AG04450 (cell line): ENCODE measurements at regions not wholly inside any gene's neighbourhood (a gene's known extent, or its start where the extent isn't known, plus 50 kb on each side); places are given as distances from the start of the nearest gene placed in this dataset.

Experiments
- CTCF ChIA-PET: fragments of 300-600, 350-600 bp; formaldehyde crosslinking; extraction: SDS; loops from one replicate; lab custom pipeline; 2022; ENCODE audit warnings: antibody characterized with exemption, inconsistent platforms; lab: Charles Lee
- POLR2A ChIA-PET: fragments of 350-600 bp; formaldehyde crosslinking; extraction: SDS; loops from one replicate; lab custom pipeline; 2021; ENCODE audit warnings: antibody characterized with exemption, inconsistent platforms; lab: Yijun Ruan, JAX
- DNase-seq: peaks from one replicate; pipeline ENCODE4 v3.0.0-alpha.2; 2011; ENCODE audit warnings: low read depth, low spot score
- H3K27ac ChIP-seq: one replicate; pipeline ENCODE4 v1.5.1; 2012; ENCODE audit warnings: low read depth, low read length, control low read depth
- H3K27me3 ChIP-seq: one replicate; pipeline ENCODE4 v1.6.0; 2012; ENCODE audit warnings: low read length; ENCODE audit not compliant: control insufficient read depth, insufficient read depth
- H3K4me3 ChIP-seq: 2 replicates; pipeline ENCODE4 v1.5.1; 2011; ENCODE audit warnings: mild to moderate bottlenecking, low read depth, low read length, control low read depth
- H3K9me3 ChIP-seq: 2 replicates; pipeline ENCODE4 v1.5.1; 2012; ENCODE audit warnings: low read length; ENCODE audit not compliant: control insufficient read depth, insufficient read depth
- TF ChIP-seq, protein P1 (sequence below): IDR thresholded peaks from 2 replicates; pipeline ENCODE4 v1.5.1; 2011; ENCODE audit warnings: low read depth, low read length, control low read depth, inconsistent platforms

DNA sequence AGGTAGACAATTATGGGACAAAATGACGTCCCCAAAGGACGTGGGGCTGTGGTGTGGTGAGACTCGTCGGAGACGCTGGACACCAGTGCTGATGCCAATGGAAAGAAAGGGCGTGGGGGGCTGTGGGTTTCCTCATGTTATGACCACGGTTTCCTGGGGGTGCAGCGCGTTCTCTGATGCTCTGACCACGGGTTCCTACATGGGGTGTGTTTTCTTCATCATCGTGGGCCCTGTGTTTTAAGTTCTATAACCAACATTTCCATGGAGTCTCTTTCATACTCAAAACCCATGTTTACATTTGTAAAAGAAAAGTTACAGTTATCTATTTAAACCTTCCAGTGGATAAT lies 141.6 kb downstream of the RTP5 start:
- POLR2A ChIA-PET, result no interaction called here
- no peak for DNase-seq
- CTCF ChIA-PET, result no interaction called here
- Histone ChIP-seq H3K27me3 (peaks cover 10% of the 10 kb centered on the region), H3K9me3 (peaks cover 24% of the 10 kb centered on the region), H3K27ac (no peak overlapping the region), H3K4me3 (no peak overlapping the region)
- TF ChIP-seq, protein P1, sequence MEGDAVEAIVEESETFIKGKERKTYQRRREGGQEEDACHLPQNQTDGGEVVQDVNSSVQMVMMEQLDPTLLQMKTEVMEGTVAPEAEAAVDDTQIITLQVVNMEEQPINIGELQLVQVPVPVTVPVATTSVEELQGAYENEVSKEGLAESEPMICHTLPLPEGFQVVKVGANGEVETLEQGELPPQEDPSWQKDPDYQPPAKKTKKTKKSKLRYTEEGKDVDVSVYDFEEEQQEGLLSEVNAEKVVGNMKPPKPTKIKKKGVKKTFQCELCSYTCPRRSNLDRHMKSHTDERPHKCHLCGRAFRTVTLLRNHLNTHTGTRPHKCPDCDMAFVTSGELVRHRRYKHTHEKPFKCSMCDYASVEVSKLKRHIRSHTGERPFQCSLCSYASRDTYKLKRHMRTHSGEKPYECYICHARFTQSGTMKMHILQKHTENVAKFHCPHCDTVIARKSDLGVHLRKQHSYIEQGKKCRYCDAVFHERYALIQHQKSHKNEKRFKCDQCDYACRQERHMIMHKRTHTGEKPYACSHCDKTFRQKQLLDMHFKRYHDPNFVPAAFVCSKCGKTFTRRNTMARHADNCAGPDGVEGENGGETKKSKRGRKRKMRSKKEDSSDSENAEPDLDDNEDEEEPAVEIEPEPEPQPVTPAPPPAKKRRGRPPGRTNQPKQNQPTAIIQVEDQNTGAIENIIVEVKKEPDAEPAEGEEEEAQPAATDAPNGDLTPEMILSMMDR, result no peak

DNA sequence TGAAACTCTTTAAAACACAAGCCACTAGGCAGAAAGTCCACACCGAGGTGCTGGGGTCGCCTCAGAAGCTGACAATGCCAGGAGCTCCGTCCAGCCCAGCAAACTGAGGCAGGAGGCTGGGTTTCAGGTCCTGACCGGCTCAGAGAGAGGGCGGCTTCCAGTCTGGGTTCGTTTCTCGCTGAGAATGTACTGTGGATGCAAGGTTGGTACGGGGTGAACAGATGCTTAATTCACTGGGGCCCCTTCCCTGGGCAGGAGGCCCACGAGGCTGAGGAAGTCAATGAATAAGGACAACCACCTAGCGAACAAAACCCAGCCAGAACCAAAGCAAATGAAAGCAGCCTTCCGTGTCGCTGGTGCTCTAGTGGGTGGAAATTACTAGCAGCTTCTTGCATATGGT lies 142.0 kb downstream of the RTP5 start:
- peaks cover 20% of the 10 kb centered on the region for H3K9me3 ChIP-seq
- TF ChIP-seq, protein P1, result no peak
- no peak for DNase-seq
- H3K27me3 ChIP-seq, result peaks cover 13% of the 10 kb centered on the region
- CTCF ChIA-PET, result no interaction called here
- no peak overlapping the region for H3K4me3 ChIP-seq
- POLR2A ChIA-PET, result no interaction called here
- H3K27ac ChIP-seq, result no peak overlapping the region

GRCh38 chr2:242011991-242012764 lies 142.6 kb downstream of the RTP5 start:
- Histone ChIP-seq H3K9me3 (peaks cover 19% of the 10 kb centered on the region), H3K27ac (no peak overlapping the region), H3K27me3 (peaks cover 13% of the 10 kb centered on the region), H3K4me3 (no peak overlapping the region)
- DNase-seq, result no peak
- ChIA-PET POLR2A (no interaction called here), CTCF (no interaction called here)
- TF ChIP-seq, protein P1, result no peak

DNA sequence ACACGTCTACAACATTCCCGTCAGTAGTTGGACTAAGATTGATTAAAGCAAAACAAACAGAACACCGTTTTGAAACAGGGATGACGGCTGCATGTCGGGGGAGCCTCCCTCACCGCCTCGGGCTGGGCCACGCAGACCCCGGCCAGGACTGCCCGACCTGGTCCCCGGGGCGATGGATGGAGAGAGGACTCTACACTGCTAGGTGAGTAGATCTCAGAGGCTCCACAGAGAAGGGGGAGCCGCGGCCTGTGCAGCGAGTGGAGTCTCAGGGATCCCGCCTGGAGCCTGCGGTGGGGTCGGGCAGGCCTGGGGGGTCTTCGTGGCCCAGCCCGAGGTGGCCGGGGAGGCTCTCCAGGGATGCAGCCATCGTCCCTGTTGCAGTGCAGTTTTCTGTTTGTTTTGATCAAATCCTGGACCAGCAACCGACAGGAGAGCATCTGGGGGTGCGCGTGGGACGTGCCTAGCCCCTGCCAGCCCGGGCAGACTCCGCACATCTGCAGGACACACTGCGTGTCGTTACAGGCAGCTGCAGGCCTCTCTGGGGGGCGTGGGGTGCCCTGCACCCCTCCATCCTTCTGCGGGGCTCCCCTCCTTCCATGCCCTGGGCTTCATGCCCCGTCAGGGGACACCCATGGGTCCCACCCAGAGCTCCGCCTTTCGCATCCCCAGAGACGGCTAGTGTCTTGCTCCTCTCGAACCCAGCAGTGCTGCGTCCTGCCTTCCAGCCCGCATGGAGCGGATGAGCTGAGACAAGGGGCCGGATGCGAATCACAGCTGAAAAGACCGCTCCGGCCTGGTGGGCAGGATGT lies 143.6 kb downstream of the RTP5 start:
- Histone ChIP-seq H3K27me3 (peaks cover 13% of the 10 kb centered on the region), H3K9me3 (peaks cover 19% of the 10 kb centered on the region), H3K4me3 (no peak overlapping the region), H3K27ac (no peak overlapping the region)
- ChIA-PET CTCF (no interaction called here), POLR2A (no interaction called here)
- TF ChIP-seq, protein P1, result no peak
- DNase-seq, result no peak

- peaks cover 19% of the 10 kb centered on the region for H3K9me3 ChIP-seq
- H3K27ac ChIP-seq, result no peak overlapping the region
- ChIA-PET POLR2A (no interaction called here), CTCF (no interaction called here)
- no peak overlapping the region for H3K4me3 ChIP-seq
- DNase-seq, result no peak
- TF ChIP-seq, protein P1, result no peak
- H3K27me3 ChIP-seq, result peaks cover 15% of the 10 kb centered on the region
Observed at GRCh38 chr2:242013771-242014170, 144.2 kb downstream of the RTP5 start.
